RWPE1 (cell line): ENCODE measurements at regions not wholly inside any gene's neighbourhood (a gene's known extent, or its start where the extent isn't known, plus 50 kb on each side); places are given as distances from the start of the nearest gene placed in this dataset.

Experiments used
- CTCF ChIA-PET: fragments of 350-600 bp; sonication (Branson Sonifier 250); formaldehyde crosslinking; extraction: SDS; loops from one replicate; lab custom pipeline; 2021; lab: Yijun Ruan, JAX
- POLR2A ChIA-PET: fragments of 400-600 bp; formaldehyde crosslinking; extraction: SDS; loops from one replicate; lab custom pipeline; 2020; ENCODE audit warnings: antibody characterized with exemption; ENCODE audit not compliant: low non-redundant PET; lab: Yijun Ruan, JAX
- DNase-seq: peaks from one replicate; pipeline ENCODE4 v3.0.0; 2012; ENCODE audit warnings: low spot score
- H3K27ac ChIP-seq: fragments of 450-650 bp; 2 replicates; pipeline ENCODE4 v1.5.1; 2017
- TF ChIP-seq, protein P1 (sequence below): fragments of 450-650 bp; conservative IDR thresholded peaks from 2 replicates; pipeline ENCODE4 v1.5.1; 2017; ENCODE audit warnings: low read depth, mild to moderate bottlenecking

GRCh38 chr21:38709876-38710275 lies 95.9 kb upstream of the ETS2 start:
- POLR2A ChIA-PET, result no interaction called here
- H3K27ac ChIP-seq, result no peak overlapping the region
- CTCF ChIA-PET, result interaction anchor here (0.6 to 0.7 kb wide), 2 partner anchors 540 to 1109 kb away, joined by 3 to 4 read pairs; no protein-coding TSS in a partner anchor
- TF ChIP-seq, protein P1, sequence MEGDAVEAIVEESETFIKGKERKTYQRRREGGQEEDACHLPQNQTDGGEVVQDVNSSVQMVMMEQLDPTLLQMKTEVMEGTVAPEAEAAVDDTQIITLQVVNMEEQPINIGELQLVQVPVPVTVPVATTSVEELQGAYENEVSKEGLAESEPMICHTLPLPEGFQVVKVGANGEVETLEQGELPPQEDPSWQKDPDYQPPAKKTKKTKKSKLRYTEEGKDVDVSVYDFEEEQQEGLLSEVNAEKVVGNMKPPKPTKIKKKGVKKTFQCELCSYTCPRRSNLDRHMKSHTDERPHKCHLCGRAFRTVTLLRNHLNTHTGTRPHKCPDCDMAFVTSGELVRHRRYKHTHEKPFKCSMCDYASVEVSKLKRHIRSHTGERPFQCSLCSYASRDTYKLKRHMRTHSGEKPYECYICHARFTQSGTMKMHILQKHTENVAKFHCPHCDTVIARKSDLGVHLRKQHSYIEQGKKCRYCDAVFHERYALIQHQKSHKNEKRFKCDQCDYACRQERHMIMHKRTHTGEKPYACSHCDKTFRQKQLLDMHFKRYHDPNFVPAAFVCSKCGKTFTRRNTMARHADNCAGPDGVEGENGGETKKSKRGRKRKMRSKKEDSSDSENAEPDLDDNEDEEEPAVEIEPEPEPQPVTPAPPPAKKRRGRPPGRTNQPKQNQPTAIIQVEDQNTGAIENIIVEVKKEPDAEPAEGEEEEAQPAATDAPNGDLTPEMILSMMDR, result no peak
- DNase-seq, result no peak

DNA sequence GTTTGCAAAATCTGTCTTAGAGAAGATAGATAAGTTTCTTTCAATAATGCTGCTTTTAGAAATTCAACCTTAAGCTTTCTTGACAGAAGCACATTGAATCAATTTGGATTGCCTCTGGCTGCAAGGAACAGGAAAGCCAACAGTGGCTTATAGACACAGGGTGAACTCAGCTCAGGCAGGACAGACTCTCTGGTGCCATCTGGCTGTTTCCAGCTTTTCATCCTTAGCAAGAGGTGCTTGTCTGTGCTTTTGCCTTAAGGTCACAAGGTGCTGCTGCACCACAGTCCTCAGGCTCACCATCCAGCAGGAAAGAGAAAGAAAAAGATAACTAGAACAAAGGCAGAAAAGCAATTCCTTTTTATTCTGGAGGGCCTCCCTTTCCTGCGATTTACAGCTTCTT lies 93.7 kb upstream of the ETS2 start:
- ChIA-PET POLR2A (no interaction called here), CTCF (interaction anchor here (0.6 to 2.3 kb wide), 14 partner anchors 8 to 426 kb away, joined by 3 to 12 read pairs (median 4); no protein-coding TSS in a partner anchor)
- DNase-seq, result peak; percentile 47
- TF ChIP-seq, protein P1, result peak; percentile 62
- H3K27ac ChIP-seq, result no peak overlapping the region

GRCh38 chr21:38712664-38713063 lies 93.1 kb upstream of the ETS2 start:
- TF ChIP-seq, protein P1, result no peak
- H3K27ac ChIP-seq, result no peak overlapping the region
- no peak for DNase-seq
- POLR2A ChIA-PET, result no interaction called here
- CTCF ChIA-PET, result interaction anchor here (0.6 to 2.3 kb wide), 10 partner anchors 10 to 426 kb away, joined by 3 to 12 read pairs (median 3); no protein-coding TSS in a partner anchor

DNA sequence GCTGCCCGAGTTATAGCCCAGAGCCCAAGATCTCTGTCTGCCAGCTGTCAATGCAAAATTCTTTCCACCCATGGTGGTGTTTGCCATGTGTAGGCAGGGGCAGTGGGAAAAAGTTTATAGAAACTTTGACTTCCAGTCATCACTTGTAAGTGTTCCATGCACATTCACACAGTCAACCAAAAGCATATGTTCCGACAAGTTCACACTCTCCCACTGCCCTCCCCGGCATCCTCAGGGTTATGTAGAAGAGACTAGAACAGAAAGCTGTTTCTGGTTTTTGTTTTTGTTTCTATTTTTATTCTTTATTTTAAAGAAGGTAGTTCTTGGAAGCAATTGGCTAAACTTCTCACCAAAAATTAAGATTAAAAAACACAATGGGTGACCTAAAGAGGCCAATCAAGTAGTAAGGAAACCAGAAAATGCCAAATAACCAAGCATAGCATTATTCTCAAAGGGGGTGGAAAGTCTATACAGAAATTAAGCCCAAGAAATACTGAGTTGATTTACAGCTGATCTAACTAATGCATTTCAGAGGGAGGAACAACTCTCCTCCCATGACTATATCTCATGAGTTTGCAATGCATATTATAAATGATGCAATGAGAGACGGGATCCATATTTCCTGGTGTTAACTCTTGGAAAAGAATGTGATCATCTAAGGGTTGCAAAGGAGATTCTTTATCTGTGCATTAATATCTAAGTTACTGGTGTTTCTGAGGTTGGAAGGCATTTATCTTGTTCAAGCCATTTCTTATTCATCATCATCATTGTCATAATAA lies 91.5 kb upstream of the ETS2 start:
- TF ChIP-seq, protein P1, result no peak
- CTCF ChIA-PET, result no interaction called here
- H3K27ac ChIP-seq, result no peak overlapping the region
- POLR2A ChIA-PET, result no interaction called here
- DNase-seq, result no peak

DNA sequence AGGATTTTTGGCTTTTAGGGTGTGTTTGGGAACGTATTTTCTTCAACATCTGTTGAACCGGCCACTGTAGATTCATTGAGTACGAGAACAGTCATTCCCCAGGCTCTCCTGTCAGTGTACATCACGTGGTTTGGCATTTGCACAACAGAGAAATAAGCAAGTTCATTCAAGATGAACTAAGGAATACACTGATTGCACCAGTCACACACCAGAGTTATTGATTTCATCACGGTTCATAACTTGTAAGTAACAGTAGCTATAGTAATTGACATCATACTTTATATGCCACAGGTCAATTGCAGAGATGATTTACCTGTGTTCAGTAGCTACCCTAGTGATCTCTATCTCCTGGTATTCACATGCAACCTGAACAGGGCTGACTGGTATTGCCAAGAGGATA lies 90.7 kb upstream of the ETS2 start:
- no peak overlapping the region for H3K27ac ChIP-seq
- ChIA-PET POLR2A (no interaction called here), CTCF (no interaction called here)
- TF ChIP-seq, protein P1, result no peak
- DNase-seq, result peak; percentile 16

DNA sequence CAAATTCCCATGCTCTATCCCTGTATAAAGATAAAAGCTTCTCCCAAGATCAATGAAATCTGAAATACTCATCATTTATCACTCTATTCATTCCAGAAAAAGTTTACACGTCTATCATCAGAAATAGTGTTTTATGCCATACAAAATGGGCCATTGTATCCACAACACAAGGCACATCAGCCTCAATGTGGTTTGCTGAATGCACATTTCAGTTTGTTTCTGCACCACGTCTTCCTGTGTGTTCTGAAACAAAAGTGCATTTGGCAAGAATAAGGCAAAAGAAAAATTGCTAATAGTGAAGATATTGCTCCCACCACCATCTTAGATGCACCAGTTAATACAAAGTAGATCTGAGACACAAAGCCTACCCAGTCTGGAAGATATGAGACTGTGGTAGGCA lies 89.6 kb upstream of the ETS2 start:
- H3K27ac ChIP-seq, result no peak overlapping the region
- DNase-seq, result no peak
- TF ChIP-seq, protein P1, result no peak
- POLR2A ChIA-PET, result no interaction called here
- CTCF ChIA-PET, result no interaction called here
